ENCODE measurements at regions not wholly inside any gene's neighbourhood (a gene's known extent, or its start where the extent isn't known, plus 50 kb on each side); places are given as distances from the start of the nearest gene placed in this dataset.

DNA sequence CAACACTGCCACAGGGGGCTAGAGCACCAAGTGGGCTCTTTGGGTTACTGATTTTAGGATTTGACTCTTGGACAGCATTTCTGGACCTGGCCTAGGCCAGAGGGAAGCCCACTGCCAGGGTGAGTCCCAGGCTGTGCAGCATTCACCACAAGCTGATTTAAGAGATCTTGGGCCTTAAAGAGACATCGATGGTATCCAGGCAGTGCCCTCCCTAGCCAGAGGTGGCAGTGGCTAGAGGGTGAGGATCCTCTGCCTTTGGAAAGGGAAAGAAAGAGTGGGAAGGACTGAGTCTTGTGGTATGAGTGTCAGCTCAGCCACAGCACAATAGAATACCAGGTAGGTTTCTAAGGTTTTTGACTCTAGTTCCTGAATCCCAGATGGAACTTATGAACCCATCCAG, 613.9 kb downstream of the FAT4 start:
- no peak for TF ChIP-seq EZH2 (IDR thresholded peaks at IDR 0.05; ENCODE audit: borderline replicate concordance, control insufficient read depth, low read depth, low read length)
- TF ChIP-seq CTCF (IDR thresholded peaks at IDR 0.05 in 2 of 3, conservative IDR thresholded peaks at IDR 0.05 in 1 of 3; ENCODE audit: control insufficient read depth in 2 of 3, extremely low read depth in 1 of 3, insufficient read depth in 1 of 3, low read depth in 3 of 3, low read length in 3 of 3) = no peak
- TF ChIP-seq, protein P1, sequence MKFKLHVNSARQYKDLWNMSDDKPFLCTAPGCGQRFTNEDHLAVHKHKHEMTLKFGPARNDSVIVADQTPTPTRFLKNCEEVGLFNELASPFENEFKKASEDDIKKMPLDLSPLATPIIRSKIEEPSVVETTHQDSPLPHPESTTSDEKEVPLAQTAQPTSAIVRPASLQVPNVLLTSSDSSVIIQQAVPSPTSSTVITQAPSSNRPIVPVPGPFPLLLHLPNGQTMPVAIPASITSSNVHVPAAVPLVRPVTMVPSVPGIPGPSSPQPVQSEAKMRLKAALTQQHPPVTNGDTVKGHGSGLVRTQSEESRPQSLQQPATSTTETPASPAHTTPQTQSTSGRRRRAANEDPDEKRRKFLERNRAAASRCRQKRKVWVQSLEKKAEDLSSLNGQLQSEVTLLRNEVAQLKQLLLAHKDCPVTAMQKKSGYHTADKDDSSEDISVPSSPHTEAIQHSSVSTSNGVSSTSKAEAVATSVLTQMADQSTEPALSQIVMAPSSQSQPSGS (IDR thresholded peaks at IDR 0.05; ENCODE audit: low read length) = no peak
- TF ChIP-seq POLR2A (IDR thresholded peaks at IDR 0.05; ENCODE audit: low read depth, low read length) = no peak
- TF ChIP-seq USF2 (IDR thresholded peaks at IDR 0.05; ENCODE audit: borderline replicate concordance, low read depth, low read length) = no peak
- TF ChIP-seq EP300 (IDR thresholded peaks at IDR 0.05; ENCODE audit: borderline replicate concordance in 1 of 2, control insufficient read depth in 1 of 2, low read depth in 2 of 2, low read length in 2 of 2) = no peak
- TF ChIP-seq EGR1 (IDR thresholded peaks at IDR 0.05; ENCODE audit: borderline replicate concordance in 1 of 2, low read depth in 2 of 2, low read length in 2 of 2) = no peak
